Ectodermal cell (in vitro differentiated cells): ENCODE measurements at regions not wholly inside any gene's neighbourhood (a gene's known extent, or its start where the extent isn't known, plus 50 kb on each side); places are given as distances from the start of the nearest gene placed in this dataset.
"Not testable (repeated sequence)": the region's sequence is repeated elsewhere in the genome, so short reads cannot be mapped to it uniquely, and the experiment has no call there.

Source experiments
- H3K27ac ChIP-seq: 2 replicates; pipeline ENCODE4 v1.7.0; 2013; ENCODE audit warnings: mild to moderate bottlenecking, low read depth, low read length; ENCODE audit not compliant: insufficient read depth, poor library complexity, severe bottlenecking
- H3K27me3 ChIP-seq: 2 replicates; pipeline ENCODE4 v1.7.0; 2013; ENCODE audit warnings: mild to moderate bottlenecking, low read length; ENCODE audit not compliant: insufficient read depth, control insufficient read depth, poor library complexity, severe bottlenecking
- H3K36me3 ChIP-seq: one replicate; pipeline ENCODE4 v1.7.0; 2013; ENCODE audit warnings: low read length; ENCODE audit not compliant: control insufficient read depth, insufficient read depth
- H3K4me1 ChIP-seq: one replicate; pipeline ENCODE4 v1.7.0; 2013; ENCODE audit warnings: low read length; ENCODE audit not compliant: control insufficient read depth, insufficient read depth
- H3K4me3 ChIP-seq: 2 replicates; pipeline ENCODE4 v1.7.0; 2013; ENCODE audit warnings: low read depth, low read length, control low read depth; ENCODE audit not compliant: insufficient read depth
- H3K9me3 ChIP-seq: 2 replicates; pipeline ENCODE4 v1.7.0; 2013; ENCODE audit warnings: mild to moderate bottlenecking, low read length, moderate library complexity; ENCODE audit not compliant: control insufficient read depth
- WGBS, 2 experiments: methylation state at CpG; one replicate each; pipeline ENCODE4 v1.1.7; 2013; ENCODE audit warnings: missing lambda C conversion rate in 2 of 2; 5-methylcytosine and 5-hydroxymethylcytosine counted together

- H3K36me3 ChIP-seq, H3K4me1 ChIP-seq, H3K9me3 ChIP-seq, H3K4me3 ChIP-seq, H3K27ac ChIP-seq, H3K27me3 ChIP-seq: not testable (repeated sequence)
- 94 to 97% methylated on average over 17 to 21 of the region's 21 CpGs for WGBS, 2 experiments
These were observed 575.0 kb downstream of the PDHA2 start for GRCh38 chr4:96414853-96415252.

- Histone ChIP-seq H3K4me1 (no peaks in the 10 kb centered on the region), H3K4me3 (no peak overlapping the region), H3K9me3 (no peaks in the 10 kb centered on the region), H3K27ac (no peak overlapping the region), H3K27me3 (no peaks in the 10 kb centered on the region), H3K36me3 (no peaks in the 10 kb centered on the region)
These were observed 589.8 kb downstream of the PDHA2 start for GRCh38 chr4:96429657-96430056.

DNA sequence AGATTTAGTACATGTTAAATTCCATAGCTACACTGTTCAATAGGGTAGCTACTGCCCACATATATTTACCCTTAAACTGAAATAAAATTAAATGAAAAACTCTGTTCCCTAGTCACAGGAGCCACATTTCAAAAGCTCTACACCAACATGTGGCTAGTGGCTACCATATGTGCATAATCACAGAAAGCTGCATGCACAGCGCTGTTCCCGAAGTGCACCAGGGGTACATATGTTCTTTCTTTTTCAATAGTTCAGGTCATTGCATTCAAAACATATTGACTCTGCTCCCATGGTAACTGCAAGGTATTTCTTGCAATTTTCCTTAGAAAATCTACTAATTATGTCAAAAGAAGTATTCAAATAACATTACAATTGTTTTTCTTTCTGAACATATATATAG lies 591.2 kb downstream of the PDHA2 start:
- no peaks in the 10 kb centered on the region for H3K27me3 ChIP-seq
- no peak overlapping the region for H3K4me3 ChIP-seq
- H3K27ac ChIP-seq: no peak overlapping the region
- WGBS, 2 experiments: 93 to 100% methylated on average over 2 of the region's 2 CpGs
- no peaks in the 10 kb centered on the region for H3K4me1 ChIP-seq
- H3K9me3 ChIP-seq: no peaks in the 10 kb centered on the region
- H3K36me3 ChIP-seq: no peaks in the 10 kb centered on the region

GRCh38 chr4:96448315-96448872 lies 608.5 kb downstream of the PDHA2 start:
- peaks cover 2% of the 10 kb centered on the region for H3K9me3 ChIP-seq
- H3K27ac ChIP-seq: no peak overlapping the region
- no peaks in the 10 kb centered on the region for H3K27me3 ChIP-seq
- H3K36me3 ChIP-seq: no peaks in the 10 kb centered on the region
- H3K4me1 ChIP-seq: no peaks in the 10 kb centered on the region
- 84 to 93% methylated on average over 3 of the region's 3 CpGs for whole genome bisulfite sequencing, 2 experiments
- no peak overlapping the region for H3K4me3 ChIP-seq

DNA sequence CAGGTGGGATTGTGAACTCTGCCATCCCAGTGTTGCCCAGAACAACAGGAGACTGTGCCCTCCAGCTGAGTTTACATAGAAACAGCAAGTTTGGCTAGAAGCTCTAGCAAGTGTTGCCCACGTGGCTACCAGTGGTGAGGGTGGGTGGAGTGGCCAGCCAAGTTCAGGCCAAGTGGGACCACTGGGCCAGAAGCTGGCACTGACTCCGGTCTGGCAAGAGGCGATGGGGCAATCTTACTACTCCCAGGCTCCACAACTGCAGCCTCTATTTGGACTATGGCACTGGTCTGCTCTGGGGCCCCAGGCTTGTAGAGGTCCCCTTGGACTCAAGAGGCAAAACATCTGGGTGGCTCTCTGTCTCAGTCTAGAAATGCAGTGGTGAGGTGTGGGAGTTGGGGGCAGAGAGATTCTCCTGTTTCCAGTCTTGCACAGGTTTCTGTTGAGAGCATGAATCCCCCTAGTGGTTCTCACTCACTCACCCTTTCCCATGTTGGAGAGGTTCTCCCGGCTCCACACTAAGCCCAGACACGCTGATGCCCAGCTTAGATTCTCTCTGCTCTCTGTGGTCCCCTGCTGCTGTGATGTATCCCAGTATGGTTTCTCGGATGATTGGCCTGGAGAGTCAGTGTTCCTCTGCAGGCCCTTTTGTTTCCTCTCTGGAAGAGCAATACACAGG lies 615.3 kb downstream of the PDHA2 start:
- 92 to 95% methylated on average over 6 of the region's 6 CpGs for WGBS, 2 experiments
- Histone ChIP-seq H3K36me3 (no peaks in the 10 kb centered on the region), H3K9me3 (no peaks in the 10 kb centered on the region), H3K27ac (no peak overlapping the region), H3K4me3 (no peak overlapping the region), H3K27me3 (no peaks in the 10 kb centered on the region), H3K4me1 (no peaks in the 10 kb centered on the region)

GRCh38 chr4:96458031-96458430 lies 618.1 kb downstream of the PDHA2 start:
- H3K9me3 ChIP-seq, H3K4me3 ChIP-seq, H3K27me3 ChIP-seq, H3K36me3 ChIP-seq, H3K27ac ChIP-seq, H3K4me1 ChIP-seq: not testable (repeated sequence)
- 92 to 96% methylated on average over 3 to 4 of the region's 4 CpGs for WGBS, 2 experiments

- no peaks in the 10 kb centered on the region for H3K36me3 ChIP-seq
- no peaks in the 10 kb centered on the region for H3K9me3 ChIP-seq
- H3K27me3 ChIP-seq: no peaks in the 10 kb centered on the region
- H3K4me3 ChIP-seq: no peak overlapping the region
- H3K27ac ChIP-seq: no peak overlapping the region
- no CpG with 5 or more reads among the region's 1 CpG for WGBS, 2 experiments
- no peaks in the 10 kb centered on the region for H3K4me1 ChIP-seq
These were observed 619.2 kb downstream of the PDHA2 start for GRCh38 chr4:96459105-96459504.

DNA sequence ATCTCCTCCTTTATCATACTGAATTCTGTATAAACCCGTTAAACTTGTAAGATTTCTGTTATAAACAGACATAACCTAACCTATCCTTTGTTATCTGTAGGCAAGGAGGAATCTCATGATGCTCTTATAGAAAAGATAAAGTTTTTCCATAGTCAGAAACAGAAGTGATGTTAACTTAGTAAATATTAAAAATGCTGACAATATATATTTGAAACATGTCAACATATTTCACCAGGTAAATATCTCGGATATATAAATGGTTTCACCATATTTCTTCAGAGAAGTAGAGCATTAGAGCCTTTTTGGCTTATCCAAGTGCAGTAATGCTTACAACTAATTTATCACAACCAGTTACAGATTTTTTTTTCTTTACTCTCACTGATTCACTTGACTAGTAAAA lies 625.9 kb downstream of the PDHA2 start:
- Histone ChIP-seq H3K4me3 (no peak overlapping the region), H3K27me3 (no peaks in the 10 kb centered on the region), H3K36me3 (no peaks in the 10 kb centered on the region), H3K4me1 (no peaks in the 10 kb centered on the region), H3K9me3 (no peaks in the 10 kb centered on the region), H3K27ac (no peak overlapping the region)
- 80 to 89% methylated on average over 1 to 2 of the region's 2 CpGs for WGBS, 2 experiments

GRCh38 chr4:96471956-96472867 lies 632.3 kb downstream of the PDHA2 start:
- no peaks in the 10 kb centered on the region for H3K27me3 ChIP-seq
- no peaks in the 10 kb centered on the region for H3K4me1 ChIP-seq
- no peak overlapping the region for H3K27ac ChIP-seq
- H3K9me3 ChIP-seq: no peaks in the 10 kb centered on the region
- no peaks in the 10 kb centered on the region for H3K36me3 ChIP-seq
- no peak overlapping the region for H3K4me3 ChIP-seq

DNA sequence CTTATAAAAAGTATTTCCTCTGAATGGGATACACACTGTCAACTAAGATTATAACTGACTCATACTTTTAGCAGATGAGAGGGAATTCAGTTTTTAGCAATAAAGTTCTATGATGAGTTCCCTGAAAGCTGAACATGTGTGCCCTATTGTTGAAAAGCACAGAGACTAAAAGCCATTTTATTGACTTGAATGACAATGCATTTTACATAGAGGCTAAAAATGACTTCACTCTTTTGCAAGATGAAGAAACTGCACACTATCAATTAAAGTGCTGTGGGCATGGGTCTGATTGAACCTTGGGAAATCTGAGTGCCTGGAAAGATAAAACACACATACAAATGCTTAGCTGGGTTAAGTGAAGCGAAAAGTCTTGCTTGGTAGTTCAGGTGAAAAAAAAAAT lies 633.4 kb downstream of the PDHA2 start:
- Histone ChIP-seq H3K4me3 (no peak overlapping the region), H3K36me3 (no peaks in the 10 kb centered on the region), H3K4me1 (no peaks in the 10 kb centered on the region), H3K27me3 (no peaks in the 10 kb centered on the region), H3K9me3 (no peaks in the 10 kb centered on the region), H3K27ac (no peak overlapping the region)
- WGBS, 2 experiments: 100% methylated on average over 1 of the region's 1 CpG; no CpG with 5 or more reads in 1 of the 2 experiments
